GM12891 (cell line): ENCODE measurements at regions not wholly inside any gene's neighbourhood (a gene's known extent, or its start where the extent isn't known, plus 50 kb on each side); places are given as distances from the start of the nearest gene placed in this dataset.

Source experiments
- PAX5 ChIP-seq: IDR thresholded peaks from 2 replicates; pipeline ENCODE4 v1.6.1; 2011; ENCODE audit warnings: low read length, moderate library complexity, mild to moderate bottlenecking; ENCODE audit not compliant: insufficient read depth, severe bottlenecking
- POLR2A ChIP-seq: IDR thresholded peaks from 2 replicates; pipeline ENCODE4 v1.6.1; 2011; ENCODE audit warnings: low read depth, low read length, control low read depth
- POLR2AphosphoS5 ChIP-seq: IDR thresholded peaks from 2 replicates; pipeline ENCODE4 v1.6.1; 2011; ENCODE audit warnings: low read depth, low read length, control low read depth
- POU2F2 ChIP-seq: IDR thresholded peaks from 2 replicates; pipeline ENCODE4 v1.6.1; 2011; ENCODE audit warnings: low read depth, mild to moderate bottlenecking, control low read depth, low read length, moderate library complexity
- SPI1 ChIP-seq: IDR thresholded peaks from 2 replicates; pipeline ENCODE4 v1.6.1; 2011; ENCODE audit warnings: low read depth, low read length, control low read depth
- TAF1 ChIP-seq: IDR thresholded peaks from 2 replicates; pipeline ENCODE4 v1.6.1; 2011; ENCODE audit warnings: low read depth, low read length, control low read depth

DNA sequence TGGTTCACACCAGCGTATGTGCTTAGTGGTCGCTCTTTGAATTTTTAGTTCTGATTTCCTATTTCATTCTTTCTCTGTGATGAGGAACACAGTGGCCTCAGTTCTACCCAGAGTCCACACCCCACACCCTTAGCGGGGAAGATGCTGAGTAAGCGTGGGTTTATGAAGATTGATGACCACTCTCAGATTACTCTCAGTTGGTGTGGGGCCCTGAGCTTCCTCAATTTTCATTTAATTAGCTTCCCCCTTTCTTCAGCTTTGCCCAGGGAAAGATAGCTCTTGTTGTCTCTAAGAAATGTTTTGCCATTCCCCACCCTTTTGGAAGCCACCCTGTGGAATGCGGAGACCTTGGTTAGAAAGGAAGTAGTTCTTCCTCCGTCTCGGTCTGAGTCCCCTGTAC, 299.9 kb upstream of the PROX1 start:
- TF ChIP-seq POLR2A (no peak), POLR2AphosphoS5 (no peak), TAF1 (no peak), POU2F2 (no peak), PAX5 (no peak), SPI1 (no peak)
